ENCODE measurements at regions not wholly inside any gene's neighbourhood (a gene's known extent, or its start where the extent isn't known, plus 50 kb on each side); places are given as distances from the start of the nearest gene placed in this dataset.

- no peak overlapping the region for H3K27ac ChIP-seq
- no peak overlapping the region for H3K4me3 ChIP-seq
- peaks cover 0 to 14% (median 0%) of the 10 kb centered on the region in 3 donors for H3K4me1 ChIP-seq
- H3K27me3 ChIP-seq: no peaks in the 10 kb centered on the region
- WGBS, 2 donors: 86 to 89% methylated on average over 2 of the region's 2 CpGs
- no peaks in the 10 kb centered on the region for H3K36me3 ChIP-seq
- intact Hi-C loops (cut with DNase I): no loop called here
- no peaks in the 10 kb centered on the region for H3K9me3 ChIP-seq
- no peak for DNase-seq
- TF ChIP-seq CTCF (IDR thresholded peaks at IDR 0.05): no peak
- TF ChIP-seq POLR2A (IDR thresholded peaks at IDR 0.05): no peak
Observed at GRCh38 chr10:27392606-27393005, 111.5 kb upstream of the RAB18 start.

- intact Hi-C loops (cut with DNase I): no loop called here
- H3K4me3 ChIP-seq: no peak overlapping the region
- DNase-seq: no peak
- H3K36me3 ChIP-seq: no peaks in the 10 kb centered on the region
- no peaks in the 10 kb centered on the region for H3K27me3 ChIP-seq
- TF ChIP-seq CTCF (IDR thresholded peaks at IDR 0.05) (no peak), POLR2A (IDR thresholded peaks at IDR 0.05) (no peak)
- no peaks in the 10 kb centered on the region for H3K9me3 ChIP-seq
- 50 to 51% methylated on average over 2 of the region's 2 CpGs for WGBS, 2 donors
- H3K27ac ChIP-seq: no peak overlapping the region
- peaks cover 0 to 14% (median 0%) of the 10 kb centered on the region in 3 donors for H3K4me1 ChIP-seq
Observed at GRCh38 chr10:27391916-27392315, 112.2 kb upstream of the RAB18 start.

GRCh38 chr10:27391325-27391724 is 112.8 kb upstream of the RAB18 start:
- intact Hi-C loops (cut with DNase I): no loop called here
- peaks cover 0 to 14% (median 0%) of the 10 kb centered on the region in 3 donors for H3K4me1 ChIP-seq
- no peak overlapping the region for H3K27ac ChIP-seq
- DNase-seq: no peak
- no peak overlapping the region for H3K4me3 ChIP-seq
- no peaks in the 10 kb centered on the region for H3K36me3 ChIP-seq
- TF ChIP-seq POLR2A (IDR thresholded peaks at IDR 0.05): no peak
- TF ChIP-seq CTCF (IDR thresholded peaks at IDR 0.05): no peak
- 40 to 71% methylated on average over 1 of the region's 1 CpG for WGBS, 2 donors
- H3K9me3 ChIP-seq: no peaks in the 10 kb centered on the region
- H3K27me3 ChIP-seq: no peaks in the 10 kb centered on the region

GRCh38 chr10:27390681-27391080 is 113.4 kb upstream of the RAB18 start:
- H3K4me3 ChIP-seq: no peak overlapping the region
- peaks cover 0 to 14% (median 0%) of the 10 kb centered on the region in 3 donors for H3K4me1 ChIP-seq
- H3K27ac ChIP-seq: no peak overlapping the region
- TF ChIP-seq POLR2A (IDR thresholded peaks at IDR 0.05): no peak
- TF ChIP-seq CTCF (IDR thresholded peaks at IDR 0.05): no peak
- no peaks in the 10 kb centered on the region for H3K9me3 ChIP-seq
- no peak for DNase-seq
- no peaks in the 10 kb centered on the region for H3K36me3 ChIP-seq
- intact Hi-C loops (cut with DNase I): no loop called here
- WGBS, 2 donors: 31 to 63% methylated on average over 1 of the region's 1 CpG
- no peaks in the 10 kb centered on the region for H3K27me3 ChIP-seq

- intact Hi-C loops (cut with DNase I): no loop called here
- Histone ChIP-seq H3K27ac (no peak overlapping the region), H3K4me3 (no peak overlapping the region), H3K27me3 (no peaks in the 10 kb centered on the region), H3K36me3 (no peaks in the 10 kb centered on the region), H3K4me1 (peaks cover 0 to 14% (median 0%) of the 10 kb centered on the region in 3 donors), H3K9me3 (no peaks in the 10 kb centered on the region)
- TF ChIP-seq CTCF (IDR thresholded peaks at IDR 0.05): no peak
- TF ChIP-seq POLR2A (IDR thresholded peaks at IDR 0.05): no peak
- 72 to 78% methylated on average over 2 to 4 of the region's 4 CpGs for WGBS, 2 donors
- DNase-seq: no peak
Observed at GRCh38 chr10:27388761-27389399, 115.2 kb upstream of the RAB18 start.

All from esophagus squamous epithelium (tissue), 5 donors.